HG03108 (cell line): ENCODE measurements at regions not wholly inside any gene's neighbourhood (a gene's known extent, or its start where the extent isn't known, plus 50 kb on each side); places are given as distances from the start of the nearest gene placed in this dataset.

ENCODE experiments used
- ATAC-seq: cut with Tn5 transposase; IDR thresholded peaks from one replicate; pipeline ENCODE4 v1.9.1; 2021; ENCODE audit warnings: moderate library complexity; ENCODE audit not compliant: unreplicated experiment

- no peak for ATAC-seq
Observed at GRCh38 chr4:20589436-20589835, 110.8 kb upstream of the PACRGL start.

DNA sequence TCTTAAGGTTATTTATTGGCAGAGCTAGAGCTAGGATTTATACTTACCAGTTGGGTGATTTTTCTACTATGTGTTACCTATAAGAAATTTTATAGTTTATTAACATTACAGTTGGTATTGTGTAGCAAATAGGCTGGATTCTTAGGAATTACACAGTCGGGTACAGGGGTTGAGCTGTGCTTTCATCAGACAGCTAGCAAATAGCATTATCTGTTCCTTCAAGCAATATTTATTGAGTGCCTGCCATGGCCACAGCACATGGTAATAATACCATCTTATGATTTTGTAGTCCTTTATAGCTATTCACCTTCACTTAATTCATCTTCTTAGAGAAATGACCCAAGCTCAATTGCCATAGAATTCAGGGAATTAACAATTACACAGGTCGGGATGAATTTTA is 109.4 kb upstream of the PACRGL start:
- no peak for ATAC-seq

DNA sequence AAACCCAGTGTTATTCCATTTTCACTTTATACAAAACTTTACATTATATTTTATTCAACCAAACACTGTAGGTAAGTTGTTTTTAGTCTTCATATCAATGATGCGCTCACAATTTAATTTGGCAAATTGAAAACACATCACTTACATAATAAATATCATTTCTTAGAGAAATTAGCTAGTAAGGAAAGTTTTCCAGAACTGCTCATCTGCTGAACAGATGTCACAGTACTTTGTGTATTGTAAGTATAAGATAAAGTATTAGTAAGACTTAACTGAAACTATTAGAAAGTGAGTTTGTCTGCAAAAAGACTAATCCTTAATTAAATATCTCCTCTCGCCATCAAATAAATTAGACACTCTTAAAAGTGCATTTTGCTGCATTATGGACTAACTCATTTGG is 108.7 kb upstream of the PACRGL start:
- no peak for ATAC-seq

GRCh38 chr4:20592013-20592412 is 108.2 kb upstream of the PACRGL start:
- ATAC-seq, result no peak

DNA sequence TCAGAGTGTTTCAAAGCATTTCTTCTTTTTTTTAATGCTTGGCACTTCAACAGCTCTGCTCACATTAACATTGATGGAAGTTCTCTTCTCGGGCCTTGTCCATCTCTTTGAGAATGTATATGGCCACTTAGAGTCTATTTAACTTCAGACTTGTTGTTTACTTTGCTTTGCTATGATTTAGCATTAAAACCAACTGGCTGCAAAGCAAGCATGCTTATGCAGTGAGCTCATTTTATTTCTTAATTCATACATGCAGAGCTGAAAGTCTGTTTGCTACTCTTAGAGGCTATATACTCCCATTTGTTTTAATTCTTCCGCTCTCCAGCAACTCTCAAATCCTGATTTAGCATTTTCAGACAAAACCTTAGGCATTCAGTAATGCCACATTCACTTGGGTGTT is 107.6 kb upstream of the PACRGL start:
- no peak for ATAC-seq

GRCh38 chr4:20598626-20599025 is 101.6 kb upstream of the PACRGL start:
- ATAC-seq, result no peak

DNA sequence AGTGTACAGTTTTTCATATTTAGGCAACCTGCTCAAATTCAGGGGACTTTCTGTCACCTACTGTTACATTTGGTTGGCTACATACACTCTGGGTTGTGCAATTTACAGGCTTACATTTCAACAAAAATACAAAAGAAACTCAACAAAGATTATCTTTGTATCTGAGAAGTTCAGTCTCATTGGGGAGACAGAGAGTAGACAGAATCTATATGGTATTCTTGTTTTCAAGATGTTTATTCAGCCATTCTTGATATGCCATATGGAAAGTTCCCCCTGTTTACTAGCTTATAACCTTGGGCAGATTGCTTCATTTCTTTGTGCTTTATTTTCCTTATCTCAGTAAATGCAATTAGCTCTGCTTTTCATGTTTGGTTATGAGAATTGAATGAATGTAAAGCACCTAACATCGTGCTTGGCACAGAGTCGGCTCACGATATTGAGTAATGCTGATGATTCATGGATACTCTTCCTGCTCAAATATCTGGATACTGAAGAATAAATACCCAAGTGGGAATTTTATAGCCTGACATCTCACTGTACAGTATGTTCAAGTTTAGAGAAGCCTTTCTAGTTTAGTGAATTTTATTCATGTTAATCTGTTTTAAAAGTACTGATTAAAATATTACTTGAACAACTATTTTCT is 96.5 kb upstream of the PACRGL start:
- ATAC-seq, result no peak

GRCh38 chr4:20612313-20612712 is 87.9 kb upstream of the PACRGL start:
- no peak for ATAC-seq

- no peak for ATAC-seq
Observed at GRCh38 chr4:20614816-20615215, 85.4 kb upstream of the PACRGL start.

- ATAC-seq, result no peak
Observed at GRCh38 chr4:20615486-20616260, 84.6 kb upstream of the PACRGL start.

- no peak for ATAC-seq
Observed at GRCh38 chr4:20616313-20616712, 83.9 kb upstream of the PACRGL start.

DNA sequence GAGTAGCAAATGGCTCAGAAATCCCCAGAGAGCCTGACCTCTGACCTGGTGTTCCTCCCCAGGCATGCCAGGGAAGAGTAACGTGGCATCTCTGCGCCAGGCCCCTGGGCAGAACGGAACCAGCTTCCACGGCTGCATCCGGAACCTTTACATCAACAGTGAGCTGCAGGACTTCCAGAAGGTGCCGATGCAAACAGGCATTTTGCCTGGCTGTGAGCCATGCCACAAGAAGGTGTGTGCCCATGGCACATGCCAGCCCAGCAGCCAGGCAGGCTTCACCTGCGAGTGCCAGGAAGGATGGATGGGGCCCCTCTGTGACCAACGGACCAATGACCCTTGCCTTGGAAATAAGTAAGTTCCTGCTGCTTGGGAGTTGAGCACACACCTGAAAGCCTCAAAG is 83.4 kb upstream of the PACRGL start:
- no peak for ATAC-seq

DNA sequence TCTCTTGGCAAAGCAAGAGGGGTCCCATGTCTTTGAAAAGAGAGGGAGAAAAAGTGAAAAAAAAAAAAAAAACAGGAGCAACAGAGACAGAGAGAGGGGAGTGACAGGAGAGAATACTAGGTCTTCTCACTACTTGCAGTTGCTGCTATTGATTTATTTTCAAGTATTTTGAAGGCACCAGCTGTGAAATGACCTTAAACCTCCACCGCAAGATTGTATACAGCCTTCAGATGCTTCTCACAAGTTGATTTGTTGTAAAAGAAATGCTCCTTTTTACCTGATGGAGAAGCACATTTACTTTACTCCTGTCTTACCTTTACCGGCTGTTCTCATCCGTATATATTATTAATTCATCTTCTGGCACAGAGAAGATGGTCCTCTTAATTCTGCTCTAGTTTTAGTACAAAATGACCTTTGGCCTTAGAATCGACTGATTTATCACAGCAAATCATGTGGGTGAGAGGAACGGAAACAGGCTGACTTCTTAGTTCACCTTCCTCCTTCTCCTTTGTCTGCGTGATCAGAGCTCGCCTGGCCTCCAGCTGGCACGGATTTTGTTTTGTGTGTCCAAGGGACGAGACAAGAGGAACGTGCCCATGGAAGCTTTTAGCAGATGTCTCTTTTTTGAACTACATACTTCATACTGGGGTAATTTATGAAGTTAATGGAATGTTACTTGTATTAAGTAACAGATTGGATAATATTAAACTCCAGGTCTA is 82.4 kb upstream of the PACRGL start:
- ATAC-seq, result no peak

DNA sequence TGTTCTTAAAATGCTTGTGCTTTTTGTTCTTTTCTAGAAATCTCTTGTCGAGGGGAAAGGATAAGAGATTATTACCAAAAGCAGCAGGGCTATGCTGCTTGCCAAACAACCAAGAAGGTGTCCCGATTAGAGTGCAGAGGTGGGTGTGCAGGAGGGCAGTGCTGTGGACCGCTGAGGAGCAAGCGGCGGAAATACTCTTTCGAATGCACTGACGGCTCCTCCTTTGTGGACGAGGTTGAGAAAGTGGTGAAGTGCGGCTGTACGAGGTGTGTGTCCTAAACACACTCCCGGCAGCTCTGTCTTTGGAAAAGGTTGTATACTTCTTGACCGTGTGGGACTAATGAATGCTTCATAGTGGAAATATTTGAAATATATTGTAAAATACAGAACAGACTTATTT is 81.5 kb upstream of the PACRGL start:
- ATAC-seq, result no peak

DNA sequence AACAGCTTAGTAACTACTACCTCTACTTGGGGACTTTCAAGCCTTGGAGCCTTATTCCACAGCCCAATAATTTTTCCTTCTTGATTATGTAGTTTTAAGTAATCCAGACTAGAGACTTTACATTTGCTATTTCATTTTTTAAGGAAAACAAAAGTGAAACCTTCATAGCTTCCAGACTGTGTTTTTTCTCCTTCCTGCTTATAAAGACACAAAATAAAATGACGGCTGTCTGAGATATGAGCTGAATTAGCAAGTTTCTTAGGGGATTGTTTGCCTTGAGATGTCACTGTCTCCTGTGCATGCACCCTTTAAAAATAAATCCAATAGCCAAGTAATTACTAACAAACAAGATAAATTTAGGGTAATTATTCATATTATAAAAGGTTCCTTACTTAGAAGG is 78.8 kb upstream of the PACRGL start:
- no peak for ATAC-seq

DNA sequence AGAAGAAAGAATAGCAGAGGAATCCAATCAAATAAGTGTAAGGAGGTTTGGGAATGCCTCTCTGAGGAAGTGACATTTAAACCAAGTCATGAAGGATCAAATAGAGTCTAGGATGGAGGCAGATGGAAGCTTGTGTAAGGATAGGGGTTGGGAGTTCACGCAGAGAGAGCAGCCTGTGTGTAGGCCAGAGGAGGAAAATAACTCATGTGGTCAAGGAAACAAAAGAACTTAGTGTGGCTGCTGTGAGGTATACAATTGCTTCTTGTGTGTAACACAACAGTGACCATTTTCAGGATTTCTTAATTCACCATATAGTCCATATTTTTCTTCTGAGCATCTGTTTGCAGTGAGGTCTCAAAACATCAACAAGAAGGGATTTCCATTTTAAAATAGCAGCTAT is 77.6 kb upstream of the PACRGL start:
- ATAC-seq, result no peak

DNA sequence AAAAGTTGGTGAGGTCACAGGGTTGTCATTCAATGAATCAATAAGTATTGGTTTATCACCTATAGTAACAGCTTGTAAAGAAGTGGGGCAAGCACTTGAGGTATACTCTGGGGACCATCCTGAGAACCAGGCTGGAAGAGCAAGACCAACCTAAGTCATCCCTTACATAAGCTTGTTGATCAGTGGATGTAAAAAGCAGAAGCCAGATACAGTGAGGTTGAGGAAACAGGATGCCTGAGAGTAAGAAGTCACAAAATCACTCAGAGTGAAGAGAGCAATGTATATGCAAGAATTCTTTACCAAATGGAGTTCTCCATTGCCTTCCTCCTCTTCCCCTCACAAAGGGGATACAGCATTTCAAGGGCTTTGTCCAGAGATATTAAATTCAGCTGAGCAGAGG is 76.3 kb upstream of the PACRGL start:
- ATAC-seq, result no peak

DNA sequence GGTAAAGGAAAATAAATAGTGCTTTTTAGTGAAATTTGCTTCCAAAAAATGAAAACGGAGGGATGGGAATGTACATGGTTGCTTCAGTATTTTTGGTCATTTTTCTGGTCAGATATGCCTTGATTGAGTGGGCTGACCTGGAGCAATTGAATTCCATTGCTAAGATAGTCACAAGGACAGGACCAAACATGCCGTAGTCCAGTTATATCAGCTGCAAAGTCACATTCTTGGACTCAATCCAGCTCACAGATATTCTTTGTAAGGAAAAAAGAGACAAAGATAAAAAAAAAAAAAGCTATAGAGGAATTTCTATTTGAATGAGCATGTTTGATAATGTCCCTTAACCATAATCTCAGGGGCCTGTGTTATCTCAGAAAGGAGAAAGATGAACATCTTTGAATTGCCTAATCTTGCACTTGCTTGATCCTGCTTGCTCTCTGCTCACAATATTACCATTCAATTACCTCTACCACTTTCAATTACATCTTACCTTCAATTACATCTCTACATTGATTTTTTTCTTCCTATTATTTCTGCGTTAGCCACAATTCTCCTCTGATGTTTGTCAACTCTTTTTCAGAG is 75.4 kb upstream of the PACRGL start:
- no peak for ATAC-seq

DNA sequence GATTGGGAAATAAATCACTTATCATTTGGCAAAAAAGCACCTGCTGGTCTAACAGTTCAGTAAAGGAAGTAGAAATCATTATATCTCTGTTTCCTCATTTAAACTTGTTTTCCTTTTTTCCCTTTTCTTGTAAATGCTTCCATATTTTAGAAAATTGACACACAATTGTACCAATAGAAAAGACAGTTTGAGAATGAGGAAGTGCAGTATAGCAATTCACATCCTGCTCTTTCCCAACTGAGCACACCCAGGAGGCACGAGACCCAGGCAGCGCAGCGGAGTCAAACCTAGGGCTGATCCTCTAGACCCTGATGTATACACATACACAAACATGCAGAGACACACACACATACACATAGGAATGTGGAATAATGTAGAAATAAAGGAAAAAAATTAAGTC is 74.8 kb upstream of the PACRGL start:
- no peak for ATAC-seq

DNA sequence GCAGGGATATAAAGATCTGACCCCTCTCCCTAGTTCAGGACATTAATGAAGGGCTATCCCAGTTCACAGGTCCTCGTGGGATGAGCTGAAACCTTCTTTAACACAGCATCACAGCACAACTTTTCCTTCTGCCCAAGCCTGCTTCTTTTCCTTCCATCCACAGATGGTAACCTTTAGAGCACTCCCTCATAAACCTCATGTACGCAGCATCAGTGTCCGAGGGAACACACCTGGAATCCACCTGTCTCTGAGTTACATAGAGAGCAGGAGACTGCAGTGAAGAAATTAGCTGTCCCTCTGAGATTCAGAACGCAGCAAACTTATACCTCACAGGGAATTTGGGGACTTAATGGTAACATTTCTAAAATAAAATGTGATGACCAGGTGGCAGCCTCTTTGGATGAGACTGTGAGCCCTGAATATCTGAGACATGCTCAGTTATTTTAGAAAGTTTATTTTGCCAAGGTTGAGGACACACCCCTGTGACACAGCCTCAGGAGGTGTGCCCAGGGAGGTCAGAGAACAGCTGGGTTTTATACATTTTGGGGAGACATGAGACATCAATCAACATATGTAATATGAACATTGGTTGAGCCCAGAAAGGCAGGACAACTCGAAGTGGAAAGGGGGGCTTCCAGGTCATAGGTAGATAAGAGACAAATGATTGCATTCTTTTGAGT is 73.8 kb upstream of the PACRGL start:
- no peak for ATAC-seq

- no peak for ATAC-seq
Observed at GRCh38 chr4:20627866-20628265, 72.4 kb upstream of the PACRGL start.
